ENCODE measurements at regions not wholly inside any gene's neighbourhood (a gene's known extent, or its start where the extent isn't known, plus 50 kb on each side); places are given as distances from the start of the nearest gene placed in this dataset.

DNA sequence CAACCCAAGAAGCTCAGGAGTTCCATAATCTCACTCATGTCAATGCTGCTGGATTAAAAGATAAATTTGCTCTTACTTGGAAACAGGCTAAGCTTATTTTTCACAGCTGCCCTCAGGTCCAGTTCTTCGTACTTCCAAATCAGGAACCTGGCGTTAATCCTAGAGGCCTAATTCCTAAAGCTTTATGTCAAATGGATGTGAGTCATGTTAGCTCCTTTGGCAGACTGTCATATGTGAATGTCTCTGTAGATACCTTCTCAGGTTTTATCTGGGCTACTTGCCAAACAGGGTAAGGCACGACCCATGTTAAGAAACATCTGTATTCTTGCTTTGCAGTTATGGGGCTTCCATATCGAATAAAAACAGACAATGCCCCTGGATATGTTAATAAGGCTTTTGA is 504.6 kb downstream of the ALG10 start:
- in situ Hi-C loops (cut with HindIII; ENCODE audit: low pct_unique_long_range_greater_than_20kb, low sequenced_read_pairs), result no loop called here
- DNase-seq (ENCODE audit: low read depth, low spot score), result no peak

DNA sequence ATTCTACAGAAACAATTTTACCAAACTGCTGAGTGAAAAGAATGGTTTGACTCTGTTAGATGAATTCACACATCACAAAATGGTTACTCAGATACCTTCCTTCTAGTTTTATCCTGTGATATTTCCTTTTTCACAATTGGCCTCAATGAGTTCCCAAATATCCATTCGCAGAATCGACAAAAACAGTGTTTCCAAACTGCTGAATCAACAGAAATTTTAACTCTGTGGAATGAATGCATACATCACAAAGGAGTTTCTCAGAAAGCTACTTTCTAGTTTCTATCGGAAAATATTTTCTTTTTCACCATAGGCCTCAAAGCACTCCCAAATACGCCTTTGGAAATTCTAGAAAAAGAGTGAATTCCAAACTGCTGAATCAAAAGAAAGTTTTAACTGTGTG is 525.0 kb downstream of the ALG10 start:
- in situ Hi-C loops (cut with HindIII; ENCODE audit: low pct_unique_long_range_greater_than_20kb, low sequenced_read_pairs), result no loop called here
- no peak for DNase-seq (ENCODE audit: low read depth, low spot score)

DNA sequence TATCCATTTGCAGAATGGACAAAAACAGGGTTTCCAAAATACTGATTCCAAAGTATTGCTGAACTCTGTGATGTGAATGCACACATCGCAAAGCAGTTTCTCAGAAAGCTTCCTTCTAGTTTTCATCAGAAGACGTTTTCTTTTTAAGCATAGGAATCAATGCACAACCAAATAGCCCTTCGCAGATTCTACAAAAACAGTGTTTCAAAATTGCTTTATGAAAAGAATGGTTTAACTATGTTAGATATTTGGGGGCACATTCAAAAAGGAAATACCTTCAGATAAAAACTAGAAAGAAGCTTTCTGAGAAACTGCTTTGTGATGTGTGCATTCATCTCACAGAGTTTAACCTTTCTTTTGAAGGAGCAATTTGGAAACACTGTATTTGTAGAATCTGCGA is 569.7 kb downstream of the ALG10 start:
- DNase-seq (ENCODE audit: low read depth, low spot score), result no peak
- in situ Hi-C loops (cut with HindIII; ENCODE audit: low pct_unique_long_range_greater_than_20kb, low sequenced_read_pairs), result loop anchor here (25.0 kb wide), 1 partner anchor 105 kb away; no protein-coding TSS in a partner anchor

DNA sequence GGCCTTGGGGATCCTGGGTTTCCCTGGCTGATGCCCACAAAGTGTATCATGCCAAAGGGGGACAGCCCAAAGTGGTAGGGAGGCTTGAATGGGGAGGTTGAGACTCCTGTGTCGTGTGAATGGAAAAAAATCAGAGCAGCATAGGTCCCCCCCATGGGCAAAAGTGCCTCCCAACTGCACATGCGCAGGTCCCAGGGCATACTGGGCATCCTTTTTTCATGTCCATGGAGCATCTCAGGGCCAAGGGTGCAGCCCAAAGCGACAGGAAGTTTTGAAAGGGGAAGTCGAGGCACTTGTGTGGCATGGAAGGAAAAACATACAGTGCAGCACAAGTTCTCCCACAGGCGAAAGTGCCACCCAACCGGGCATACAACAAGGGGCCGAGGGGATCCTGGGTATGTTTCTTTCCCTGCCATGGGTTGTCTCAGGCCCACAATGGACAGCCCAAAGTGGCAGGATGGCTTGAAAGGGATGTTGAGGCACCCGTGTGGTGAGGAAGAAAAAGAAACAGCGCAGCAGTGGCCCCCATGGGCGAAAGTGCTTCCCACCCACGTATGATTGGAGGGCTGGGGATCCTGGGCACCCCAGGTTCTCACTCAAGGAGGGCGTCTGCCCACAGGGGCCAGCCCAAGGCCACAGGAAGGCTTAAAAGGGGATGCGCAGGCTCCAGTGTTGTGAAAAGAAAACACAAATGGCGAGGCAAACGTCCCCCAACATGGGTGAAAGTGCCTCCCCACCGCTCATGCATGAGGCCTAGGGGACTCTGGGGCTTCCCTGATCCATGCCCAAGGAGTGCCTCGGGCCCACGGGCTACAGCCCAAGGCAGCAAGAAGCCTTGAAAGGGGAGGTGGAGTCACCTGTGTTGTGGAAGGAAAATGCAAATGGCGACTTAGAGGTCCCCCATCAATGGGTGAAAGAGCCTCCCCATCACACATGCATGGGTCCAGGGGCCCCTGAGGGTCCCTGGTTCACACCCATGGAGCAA is 573.7 kb downstream of the ALG10 start:
- in situ Hi-C loops (cut with HindIII; ENCODE audit: low pct_unique_long_range_greater_than_20kb, low sequenced_read_pairs), result loop anchor here (25.0 kb wide), 1 partner anchor 109 kb away; no protein-coding TSS in a partner anchor
- no peak for DNase-seq (ENCODE audit: low read depth, low spot score)

DNA sequence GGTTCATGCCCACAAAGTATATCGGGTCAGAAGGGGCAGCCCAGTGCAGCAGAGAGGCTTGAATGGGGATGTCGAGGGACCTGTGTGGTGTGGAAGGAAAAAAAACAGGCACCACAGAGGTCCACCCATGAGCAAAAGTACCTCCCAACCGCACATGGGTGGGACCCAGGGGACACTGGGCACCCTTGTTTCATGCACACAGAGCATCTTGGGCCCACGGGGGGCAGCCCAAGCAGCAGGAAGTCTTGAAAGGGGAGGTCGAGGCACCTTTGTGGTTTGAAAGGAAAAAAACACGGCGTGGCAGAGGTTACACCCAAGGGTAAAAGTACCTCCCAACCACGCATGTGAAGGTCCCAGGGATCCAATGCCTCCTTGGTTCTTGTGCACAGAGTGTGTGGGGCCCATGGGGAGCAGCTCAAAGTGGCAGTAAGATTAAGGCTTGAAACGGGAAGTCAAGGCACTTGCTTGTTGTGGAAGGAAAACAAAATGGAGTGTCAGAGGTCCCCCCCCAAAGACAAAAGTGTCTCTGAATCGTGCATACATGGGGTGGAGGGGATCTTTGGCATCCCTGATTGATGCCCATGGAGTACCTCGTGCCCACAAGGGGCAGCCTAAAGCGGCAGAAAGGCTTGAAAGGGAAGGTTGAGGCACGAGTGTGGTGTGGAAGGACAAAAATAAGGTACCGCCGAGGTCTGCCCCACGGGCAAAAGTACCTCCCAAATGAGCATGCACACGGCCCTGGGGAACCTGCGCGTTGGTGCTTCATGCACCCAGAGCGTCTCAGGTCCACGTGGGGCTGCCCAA is 575.5 kb downstream of the ALG10 start:
- DNase-seq (ENCODE audit: low read depth, low spot score), result no peak
- in situ Hi-C loops (cut with HindIII; ENCODE audit: low pct_unique_long_range_greater_than_20kb, low sequenced_read_pairs), result loop anchor here (25.0 kb wide), 1 partner anchor 110 kb away; no protein-coding TSS in a partner anchor

DNA sequence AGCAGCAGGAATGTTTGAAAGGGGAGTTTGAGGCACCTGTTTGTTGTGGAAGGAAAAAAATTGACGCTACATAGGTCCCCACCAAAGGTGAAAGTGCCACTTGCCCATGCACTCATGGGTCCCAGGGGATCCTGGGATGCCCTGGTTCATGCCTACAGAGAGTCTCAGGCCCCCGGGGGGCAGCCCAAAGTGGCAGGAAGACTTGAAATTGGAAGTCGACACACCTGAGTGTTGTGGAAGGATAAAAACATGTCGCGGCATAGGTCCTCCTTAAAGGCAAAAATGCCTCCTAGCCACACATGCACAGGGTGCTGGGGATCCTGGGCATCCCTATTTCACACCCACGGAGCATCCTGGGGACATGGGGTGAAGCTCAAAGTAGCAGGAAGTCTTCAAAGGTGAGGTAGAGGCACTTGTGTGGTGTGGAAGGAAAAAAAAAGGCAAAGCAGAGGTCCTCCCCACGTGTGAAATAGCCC is 576.1 kb downstream of the ALG10 start:
- in situ Hi-C loops (cut with HindIII; ENCODE audit: low pct_unique_long_range_greater_than_20kb, low sequenced_read_pairs), result loop anchor here (25.0 kb wide), 1 partner anchor 111 kb away; no protein-coding TSS in a partner anchor
- no peak for DNase-seq (ENCODE audit: low read depth, low spot score)

DNA sequence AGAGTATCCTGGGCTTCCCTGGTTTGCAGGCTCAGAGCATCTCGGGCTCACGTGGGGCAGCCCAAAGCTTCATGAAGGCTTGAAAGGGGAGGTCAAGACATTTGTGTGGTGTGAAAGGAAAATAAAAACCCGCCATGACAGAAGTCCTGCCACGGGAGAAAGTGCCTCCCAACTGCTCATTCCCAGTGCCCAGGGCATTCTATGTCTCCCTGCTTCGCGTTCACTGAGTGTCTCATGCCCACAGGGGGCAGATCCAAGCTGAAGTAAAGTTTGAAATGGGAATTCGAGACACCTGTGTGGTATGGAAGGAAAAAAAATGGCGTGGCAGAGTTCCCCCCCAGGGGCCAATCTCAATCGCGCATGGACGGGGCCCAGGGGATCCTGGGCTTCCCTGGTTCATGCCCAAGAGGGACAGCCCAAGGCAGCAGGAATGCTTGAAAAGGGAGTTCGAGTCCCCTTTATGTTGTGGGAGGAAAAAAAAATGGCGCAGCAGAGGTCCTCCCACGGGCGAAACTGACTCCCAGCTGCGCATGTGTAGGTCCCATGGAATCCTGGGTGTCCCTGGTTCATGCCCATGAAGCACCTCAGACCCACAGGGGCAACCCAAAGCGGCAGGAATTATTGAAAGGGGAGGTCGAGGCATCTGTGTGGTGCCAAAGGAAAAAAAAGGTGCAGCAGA is 576.7 kb downstream of the ALG10 start:
- in situ Hi-C loops (cut with HindIII; ENCODE audit: low pct_unique_long_range_greater_than_20kb, low sequenced_read_pairs), result loop anchor here (25.0 kb wide), 1 partner anchor 112 kb away; no protein-coding TSS in a partner anchor
- DNase-seq (ENCODE audit: low read depth, low spot score), result no peak

DNA sequence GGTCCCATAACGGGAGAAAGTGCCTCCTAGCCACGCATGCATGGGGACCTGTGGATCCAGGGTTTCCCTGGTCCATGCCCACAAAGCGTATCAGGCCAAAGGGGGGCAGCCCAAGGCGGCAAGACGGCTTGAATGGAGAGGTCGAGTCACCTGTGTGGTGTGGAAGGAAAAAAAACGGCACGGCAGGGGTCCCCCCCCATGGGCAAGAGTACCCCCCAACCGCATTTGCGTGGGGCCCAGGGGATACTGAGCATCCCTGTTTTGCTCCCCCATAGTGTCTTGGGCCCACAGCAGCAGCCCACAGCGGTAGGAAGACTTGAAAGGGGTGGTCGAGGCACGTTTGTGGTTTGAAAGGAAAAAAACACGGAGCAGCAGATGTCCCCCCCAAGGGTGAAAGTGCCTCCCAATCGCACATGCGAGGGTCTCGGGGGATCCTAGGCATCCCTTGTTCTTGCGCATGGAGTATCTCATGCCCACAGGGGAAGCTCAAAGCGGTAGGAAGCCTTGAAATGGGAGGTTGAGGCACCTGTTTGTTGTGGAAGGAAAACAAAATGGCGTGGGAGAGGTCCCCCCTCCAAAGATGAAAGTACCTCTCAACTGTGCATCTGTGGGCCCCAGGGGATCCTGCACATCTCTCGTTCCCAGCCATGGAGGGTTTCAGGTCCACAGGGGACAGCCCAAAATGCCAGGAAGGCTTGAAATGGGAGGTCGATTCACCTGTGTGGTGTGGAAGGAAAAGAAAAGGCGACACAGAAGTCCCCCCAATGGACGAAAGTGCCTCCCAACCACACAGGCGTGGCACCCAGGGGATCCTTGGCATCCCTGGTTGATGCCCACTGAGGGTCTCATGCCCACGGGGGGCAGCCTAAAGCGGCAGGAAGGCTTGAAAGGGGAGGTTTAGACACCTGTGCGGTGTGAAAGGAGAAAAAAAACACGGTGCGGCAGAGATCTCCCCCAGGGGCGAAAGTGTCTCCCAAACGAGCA is 577.5 kb downstream of the ALG10 start:
- in situ Hi-C loops (cut with HindIII; ENCODE audit: low pct_unique_long_range_greater_than_20kb, low sequenced_read_pairs), result loop anchor here (25.0 kb wide), 1 partner anchor 113 kb away; no protein-coding TSS in a partner anchor
- DNase-seq (ENCODE audit: low read depth, low spot score), result no peak

DNA sequence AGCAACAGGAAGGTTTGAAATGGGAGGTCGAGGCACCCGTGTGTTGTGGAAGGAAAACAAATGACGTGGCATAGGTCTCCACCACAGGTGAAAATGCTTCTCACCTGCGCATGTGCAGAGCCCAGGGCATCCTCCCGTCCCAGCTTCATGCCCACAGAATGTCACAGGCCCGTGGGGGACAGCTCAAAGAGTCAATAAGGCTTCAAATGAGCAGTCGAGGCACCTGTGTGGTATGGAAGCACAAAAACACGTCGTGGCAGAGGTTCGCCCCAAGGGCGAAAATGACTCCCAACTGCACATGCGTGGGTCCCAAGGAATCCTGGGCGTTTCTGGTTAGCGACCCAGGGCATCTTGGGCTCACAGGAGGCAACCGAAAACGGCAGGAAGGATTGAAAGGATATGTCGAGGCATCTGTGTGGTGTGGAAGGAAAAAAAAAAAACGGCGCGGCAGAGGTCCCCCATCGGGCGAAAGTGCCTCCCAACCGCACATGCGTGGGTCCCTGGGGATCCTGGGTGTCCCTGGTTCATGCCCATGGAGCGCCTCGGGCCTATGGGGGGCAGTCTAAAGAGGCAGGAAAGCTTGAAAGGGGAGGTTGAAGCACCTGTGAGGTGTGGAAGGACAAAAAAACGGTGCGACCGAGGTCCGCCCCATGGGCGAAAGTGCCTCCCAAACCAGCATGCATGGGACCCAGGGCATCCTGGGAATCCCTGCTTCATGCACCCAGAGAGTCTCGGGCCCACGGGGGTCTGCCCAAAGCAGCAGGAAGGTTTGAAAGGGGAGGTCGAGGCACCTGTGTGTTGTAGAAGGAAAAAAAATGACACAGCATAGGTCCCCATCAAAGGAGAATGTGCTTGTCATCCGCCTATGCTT is 578.5 kb downstream of the ALG10 start:
- no peak for DNase-seq (ENCODE audit: low read depth, low spot score)
- in situ Hi-C loops (cut with HindIII; ENCODE audit: low pct_unique_long_range_greater_than_20kb, low sequenced_read_pairs), result no loop called here

DNA sequence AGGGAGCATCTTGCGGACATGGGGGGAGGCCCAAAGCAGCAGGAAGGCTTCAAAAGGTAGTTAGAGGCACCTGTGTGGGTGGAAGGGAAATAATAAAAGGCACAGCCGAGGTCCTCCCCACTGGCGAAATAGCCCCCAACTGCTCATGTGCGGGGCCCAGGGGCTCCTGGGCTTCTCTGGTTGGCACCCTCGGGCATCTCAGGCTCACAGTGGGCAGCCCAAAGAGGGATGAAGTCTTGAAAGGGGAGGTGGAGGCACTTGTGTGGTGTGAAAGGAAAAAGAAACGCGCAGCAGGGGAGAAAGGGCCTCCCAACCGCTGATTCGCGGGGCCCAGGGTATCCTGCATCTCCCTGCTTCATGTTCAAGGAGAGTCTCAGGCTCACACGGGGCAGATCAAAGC is 579.4 kb downstream of the ALG10 start:
- in situ Hi-C loops (cut with HindIII; ENCODE audit: low pct_unique_long_range_greater_than_20kb, low sequenced_read_pairs), result no loop called here

DNA sequence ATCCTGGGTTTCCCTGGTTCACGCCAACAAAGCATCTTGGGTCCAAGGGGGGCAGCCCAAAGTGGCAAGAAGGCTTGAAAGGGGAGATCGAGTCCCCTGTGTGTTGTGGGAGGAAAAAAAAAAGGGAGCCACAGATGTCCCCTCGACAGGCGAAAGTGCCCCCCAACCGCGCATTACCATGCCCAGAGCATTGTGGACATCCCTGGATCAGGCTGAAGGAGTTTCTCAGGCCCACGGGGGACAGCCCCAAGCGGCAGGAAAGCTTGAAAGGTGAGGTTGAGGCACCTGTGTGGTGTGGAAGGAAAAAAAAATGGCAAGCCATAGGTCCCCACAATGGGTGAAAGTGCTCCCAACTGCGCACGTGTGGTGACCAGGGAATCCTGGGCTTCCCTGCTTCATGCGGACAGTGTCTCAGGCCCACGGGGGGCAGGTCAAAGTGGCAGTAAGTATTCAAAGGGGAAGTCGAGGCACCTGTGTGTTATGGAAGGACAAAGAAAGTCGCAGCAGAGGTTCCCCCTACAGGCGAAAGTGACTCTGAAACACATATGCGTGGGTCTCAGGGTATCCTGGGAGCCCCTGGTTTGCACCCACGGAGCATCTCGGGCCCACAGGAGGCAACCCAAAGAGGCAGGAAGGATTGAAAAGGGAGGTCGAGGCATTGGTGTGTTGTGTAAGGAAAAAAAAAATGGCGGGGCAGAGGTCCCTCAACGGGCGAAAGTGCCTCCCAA is 580.1 kb downstream of the ALG10 start:
- in situ Hi-C loops (cut with HindIII; ENCODE audit: low pct_unique_long_range_greater_than_20kb, low sequenced_read_pairs), result no loop called here
- DNase-seq (ENCODE audit: low read depth, low spot score), result no peak

More for the DNA sequence above, 579.4 kb downstream of the ALG10 start:
- no peak for DNase-seq (ENCODE audit: low read depth, low spot score)

DNA sequence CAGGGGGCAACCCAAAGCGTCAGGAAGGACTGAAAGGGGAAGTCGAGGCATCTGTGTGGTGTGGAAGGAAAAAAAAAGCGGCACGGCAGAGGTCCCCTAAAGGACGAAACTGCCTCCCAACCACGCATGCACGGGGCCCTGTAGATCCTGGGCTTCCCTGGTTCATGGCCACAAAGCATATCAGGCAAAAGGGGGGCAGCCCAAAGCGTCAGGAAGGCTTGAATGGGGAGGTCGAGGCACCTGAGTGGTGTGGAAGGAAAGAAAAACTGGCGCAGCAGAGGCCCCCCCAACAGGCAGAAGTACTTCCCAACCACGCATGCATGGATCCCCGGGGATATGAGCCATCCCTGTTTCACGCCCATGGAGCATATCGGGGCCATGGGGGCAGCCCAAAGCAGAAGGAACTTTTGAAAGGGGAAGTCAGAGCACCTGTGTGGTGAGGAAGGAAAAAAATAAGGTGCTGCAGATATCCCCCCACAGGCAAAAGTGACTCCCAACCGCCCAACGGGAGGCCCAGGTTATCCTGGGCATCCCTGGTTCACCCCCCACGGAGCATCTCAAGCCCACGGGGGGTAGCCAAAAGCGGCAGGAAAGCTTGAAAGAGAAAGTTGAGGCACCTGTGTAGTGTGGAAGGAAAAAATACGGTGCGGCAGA is 581.2 kb downstream of the ALG10 start:
- in situ Hi-C loops (cut with HindIII; ENCODE audit: low pct_unique_long_range_greater_than_20kb, low sequenced_read_pairs), result no loop called here
- DNase-seq (ENCODE audit: low read depth, low spot score), result no peak

DNA sequence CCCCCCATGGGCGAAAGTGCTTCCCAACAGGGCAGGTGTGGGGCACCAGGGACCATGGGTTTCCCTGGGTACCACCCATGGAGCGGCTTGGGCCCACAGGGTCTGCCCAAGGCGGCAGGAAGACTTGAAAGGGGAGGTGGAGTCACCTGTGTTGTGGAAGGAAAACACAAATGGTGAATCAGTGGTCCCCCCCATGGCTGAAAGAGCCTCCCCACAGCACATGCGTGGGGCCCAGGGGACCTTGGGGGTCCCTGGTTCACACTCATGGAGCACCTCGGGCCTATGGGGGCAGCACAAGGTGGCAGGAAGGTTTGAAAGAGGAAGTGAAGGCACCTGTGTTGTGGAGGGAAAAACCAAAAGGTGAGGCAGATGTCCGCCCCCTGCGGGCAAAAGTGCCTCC is 581.9 kb downstream of the ALG10 start:
- no peak for DNase-seq (ENCODE audit: low read depth, low spot score)
- in situ Hi-C loops (cut with HindIII; ENCODE audit: low pct_unique_long_range_greater_than_20kb, low sequenced_read_pairs), result no loop called here

DNA sequence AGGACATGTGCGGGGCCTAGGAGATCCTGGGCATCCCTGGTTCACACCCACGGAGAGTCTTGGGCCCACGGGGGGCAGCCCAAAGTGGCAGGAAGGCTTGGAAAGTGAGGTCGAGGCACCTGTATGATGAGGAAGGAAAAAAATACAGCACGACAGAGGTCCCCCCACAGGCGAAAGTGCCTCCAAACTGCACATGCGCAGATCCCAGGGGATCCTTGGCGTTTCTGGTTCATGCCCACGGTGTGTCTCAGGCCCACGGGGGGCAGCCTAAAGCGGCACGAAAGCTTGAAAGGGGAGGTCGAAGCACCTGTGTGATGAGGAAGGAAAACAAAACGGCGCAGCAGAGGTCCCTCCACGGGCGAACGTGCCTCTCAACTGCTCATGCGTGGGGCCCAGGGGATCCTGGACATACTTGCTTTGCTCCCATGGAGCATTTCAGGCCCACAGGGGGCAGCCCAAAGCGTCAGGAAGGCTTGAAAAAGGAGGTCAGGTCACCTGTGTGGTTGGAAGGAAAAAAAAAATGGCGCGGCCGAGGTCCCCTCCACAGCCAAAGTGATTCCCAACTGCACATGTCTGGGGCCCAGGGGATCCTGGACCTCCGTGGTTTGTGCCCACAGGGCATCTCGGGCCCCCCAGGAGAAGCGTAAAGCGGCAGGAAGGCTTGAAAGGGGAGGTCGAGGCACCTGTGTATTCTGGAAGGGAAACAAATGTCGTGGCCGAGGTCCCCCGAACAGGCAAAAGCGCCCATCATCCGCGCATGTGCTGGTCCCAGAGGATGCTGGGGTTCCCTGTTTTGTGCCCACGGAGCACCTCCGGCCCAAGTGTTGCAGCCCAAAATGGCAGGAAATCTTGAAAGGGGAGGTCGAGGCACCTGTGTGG is 582.6 kb downstream of the ALG10 start:
- in situ Hi-C loops (cut with HindIII; ENCODE audit: low pct_unique_long_range_greater_than_20kb, low sequenced_read_pairs), result no loop called here
- no peak for DNase-seq (ENCODE audit: low read depth, low spot score)

Data from SK-MEL-5 (cell line).